ENCODE measurements at regions not wholly inside any gene's neighbourhood (a gene's known extent, or its start where the extent isn't known, plus 50 kb on each side); places are given as distances from the start of the nearest gene placed in this dataset.

- Histone ChIP-seq H3K9me3 (no peaks in the 10 kb centered on the region), H3K4me3 (no peak overlapping the region), H3K4me1 (ENCODE audit: low read depth) (no peaks in the 10 kb centered on the region), H3K36me3 (ENCODE audit: low read depth) (no peaks in the 10 kb centered on the region)
- no peak for ATAC-seq
- intact Hi-C loops (cut with DNase I, micrococcal nuclease) = no loop called here
- no peak for TF ChIP-seq CTCF (IDR thresholded peaks at IDR 0.05)
- no peak for DNase-seq
These were observed 97.5 kb downstream of the SCGB2B2 start for GRCh38 chr19:34579281-34580054.

- no peak overlapping the region for H3K4me3 ChIP-seq
- ATAC-seq (no peak), DNase-seq (no peak)
- no peaks in the 10 kb centered on the region for H3K9me3 ChIP-seq
- no peaks in the 10 kb centered on the region for H3K4me1 ChIP-seq (ENCODE audit: low read depth)
- TF ChIP-seq CTCF (IDR thresholded peaks at IDR 0.05) = no peak
- H3K36me3 ChIP-seq (ENCODE audit: low read depth) = no peaks in the 10 kb centered on the region
- intact Hi-C loops (cut with DNase I, micrococcal nuclease) = no loop called here
These were observed 97.2 kb downstream of the WTIP start for GRCh38 chr19:34578751-34579150.

GRCh38 chr19:34578173-34578572 lies 96.6 kb downstream of the WTIP start:
- intact Hi-C loops (cut with DNase I, micrococcal nuclease) = no loop called here
- ATAC-seq (no peak), DNase-seq (no peak)
- no peaks in the 10 kb centered on the region for H3K4me1 ChIP-seq (ENCODE audit: low read depth)
- no peaks in the 10 kb centered on the region for H3K9me3 ChIP-seq
- no peaks in the 10 kb centered on the region for H3K36me3 ChIP-seq (ENCODE audit: low read depth)
- no peak overlapping the region for H3K4me3 ChIP-seq
- no peak for TF ChIP-seq CTCF (IDR thresholded peaks at IDR 0.05)

- Histone ChIP-seq H3K4me3 (no peak overlapping the region), H3K36me3 (ENCODE audit: low read depth) (no peaks in the 10 kb centered on the region), H3K4me1 (ENCODE audit: low read depth) (no peaks in the 10 kb centered on the region), H3K9me3 (no peaks in the 10 kb centered on the region)
- TF ChIP-seq CTCF (IDR thresholded peaks at IDR 0.05) = no peak
- intact Hi-C loops (cut with DNase I, micrococcal nuclease) = no loop called here
- ATAC-seq (no peak), DNase-seq (no peak)
These were observed 96.1 kb downstream of the WTIP start for GRCh38 chr19:34577531-34578101.

- no peak for TF ChIP-seq CTCF (IDR thresholded peaks at IDR 0.05)
- Histone ChIP-seq H3K36me3 (ENCODE audit: low read depth) (no peaks in the 10 kb centered on the region), H3K9me3 (no peaks in the 10 kb centered on the region), H3K4me1 (ENCODE audit: low read depth) (no peaks in the 10 kb centered on the region), H3K4me3 (no peak overlapping the region)
- intact Hi-C loops (cut with DNase I, micrococcal nuclease) = no loop called here
- DNase-seq (no peak), ATAC-seq (no peak)
These were observed 95.5 kb downstream of the WTIP start for GRCh38 chr19:34577056-34577455.
